B cell (primary cell): ENCODE measurements at regions not wholly inside any gene's neighbourhood (a gene's known extent, or its start where the extent isn't known, plus 50 kb on each side); places are given as distances from the start of the nearest gene placed in this dataset.

Experiments
- ATAC-seq: fragments of 200-7000 bp; cut with Tn5 transposase; one replicate; pipeline ENCODE4 v1.10.0; 2021; ENCODE audit warnings: low read depth, mild to moderate bottlenecking, moderate number of reproducible peaks, moderate library complexity
- CTCF ChIA-PET: fragments of 350-600 bp; sonication (Branson Sonifier 250); formaldehyde crosslinking; loops from one replicate; lab custom pipeline; 2021; ENCODE audit warnings: antibody characterized with exemption, inconsistent platforms; lab: Charles Lee
- POLR2A ChIA-PET: fragments of 350-600 bp; sonication (Branson Sonifier 250); formaldehyde crosslinking; loops from one replicate; lab custom pipeline; 2021; ENCODE audit warnings: antibody characterized with exemption; lab: Charles Lee
- DNase-seq: peaks from one replicate; pipeline ENCODE4 v3.0.0; 2013
- H2AFZ ChIP-seq: 2 replicates; pipeline ENCODE4 v1.6.1; 2012; ENCODE audit warnings: mild to moderate bottlenecking, low read depth, low read length; ENCODE audit not compliant: insufficient read depth, poor library complexity, severe bottlenecking
- H3K27ac ChIP-seq, 2 donors: 1 replicate in 1 of 2; 2 replicates in 1 of 2; pipeline ENCODE4 v1.5.1; 2012 to 2013; ENCODE audit warnings: low read length in 2 of 2, mild to moderate bottlenecking in 2 of 2, moderate library complexity in 1 of 2
- H3K27me3 ChIP-seq, 4 experiments: fragments of 200-600 bp in 1 of 4; sonication (generic) in 1 of 4; replicated peaks in 1 of 4; 1 replicate in 2 of 4; 2 replicates in 2 of 4; pipeline versions ENCODE4 v1.6.1 to v1.7.0; 2013 to 2016; ENCODE audit warnings: low read length in 3 of 4, mild to moderate bottlenecking in 2 of 4, mixed read lengths in 1 of 4, moderate library complexity in 1 of 4; ENCODE audit not compliant: insufficient read depth in 4 of 4, control insufficient read depth in 3 of 4; ENCODE audit errors: control extremely low read depth in 1 of 4
- H3K36me3 ChIP-seq, 2 experiments: replicated peaks in 1 of 2; 1 replicate in 1 of 2; 2 replicates in 1 of 2; pipeline versions ENCODE4 v1.6.1 to v1.7.1; 2013; ENCODE audit warnings: low read length in 1 of 2; ENCODE audit not compliant: insufficient read depth in 2 of 2, control insufficient read depth in 1 of 2; ENCODE audit errors: control extremely low read depth in 1 of 2, extremely low read depth in 1 of 2
- H3K4me1 ChIP-seq, 2 donors: fragments of 200-600 bp in 1 of 2; sonication (generic) in 1 of 2; 1 replicate in 1 of 2; 2 replicates in 1 of 2; pipeline versions ENCODE4 v1.5.1 to v1.6.1; 2013 to 2017; ENCODE audit warnings: low read length in 2 of 2; ENCODE audit not compliant: control insufficient read depth in 2 of 2, insufficient read depth in 2 of 2
- H3K4me2 ChIP-seq: replicated peaks from 2 replicates; pipeline ENCODE3; 2012; ENCODE audit warnings: mild to moderate bottlenecking, low read depth, low read length; ENCODE audit not compliant: poor library complexity, severe bottlenecking
- H3K4me3 ChIP-seq, 5 experiments: fragments of 200-600 bp in 1 of 5; sonication (generic) in 1 of 5; 1 replicate in 3 of 5; 2 replicates in 2 of 5; pipeline versions ENCODE4 v1.5.1 to v1.7.0; 2011 to 2016; ENCODE audit warnings: low read length in 4 of 5, mild to moderate bottlenecking in 4 of 5, low read depth in 2 of 5, control low read depth in 1 of 5, moderate library complexity in 1 of 5; ENCODE audit not compliant: insufficient read depth in 1 of 5; ENCODE audit errors: control extremely low read depth in 1 of 5, extremely low read depth in 1 of 5
- H3K79me2 ChIP-seq: fragments of 200-600 bp; sonication (generic); one replicate; pipeline ENCODE4 v1.6.0; 2016; ENCODE audit warnings: low read length; ENCODE audit not compliant: control insufficient read depth, insufficient read depth
- H3K9ac ChIP-seq: fragments of 200-600 bp; sonication (generic); 2 replicates; pipeline ENCODE4 v1.6.1; 2017; ENCODE audit warnings: mild to moderate bottlenecking, low read length, moderate library complexity
- H3K9me3 ChIP-seq, 3 donors: one replicate each; pipeline versions ENCODE4 v1.6.1 to v1.7.1; 2013; ENCODE audit warnings: low read length in 2 of 3; ENCODE audit not compliant: control insufficient read depth in 2 of 3, insufficient read depth in 1 of 3; ENCODE audit errors: control extremely low read depth in 1 of 3
- H4K20me1 ChIP-seq: 2 replicates; pipeline ENCODE4 v1.6.0; 2012; ENCODE audit warnings: mild to moderate bottlenecking, low read length; ENCODE audit not compliant: insufficient read depth, control insufficient read depth, poor library complexity, severe bottlenecking
- H3K27ac Mint-ChIP-seq: one replicate; pipeline ENCODE4 v1.8.0; 2021; ENCODE audit warnings: mixed read lengths
- H3K27me3 Mint-ChIP-seq: one replicate; pipeline ENCODE4 v1.8.0; 2021; ENCODE audit warnings: mixed read lengths
- H3K4me1 Mint-ChIP-seq: one replicate; pipeline ENCODE4 v1.8.0; 2021; ENCODE audit warnings: mixed read lengths
- H3K4me3 Mint-ChIP-seq: one replicate; pipeline ENCODE4 v1.8.0; 2021; ENCODE audit warnings: mixed read lengths
- H3K9me3 Mint-ChIP-seq: one replicate; pipeline ENCODE4 v1.8.0; 2022; ENCODE audit warnings: mixed read lengths; ENCODE audit not compliant: insufficient read depth
- EZH2 ChIP-seq: IDR thresholded peaks from 2 replicates; pipeline ENCODE4 v1.6.1; 2012; ENCODE audit warnings: borderline replicate concordance, low read depth, mild to moderate bottlenecking, moderate library complexity, low read length; ENCODE audit not compliant: insufficient read depth, poor library complexity, severe bottlenecking
- WGBS: methylation state at CpG from one replicate; pipeline ENCODE4 v1.1.5; 2013; ENCODE audit warnings: missing lambda C conversion rate; ENCODE audit not compliant: insufficient coverage; 5-methylcytosine and 5-hydroxymethylcytosine counted together
- intact Hi-C: fragments of 100-400 bp; cut with micrococcal nuclease; formaldehyde crosslinking; loops from one replicate; pipeline ENCODE4 v1.10.0; 2022
- TF ChIP-seq, protein P1 (sequence below): fragments of 200-600 bp; IDR thresholded peaks from one replicate; pipeline ENCODE4 v1.8.0; 2022; ENCODE audit warnings: antibody characterized with exemption, mild to moderate bottlenecking

GRCh38 chr3:28122227-28122626 lies 119.2 kb upstream of the CMC1 start:
- no peak overlapping the region for H2AFZ ChIP-seq
- no peak overlapping the region for H3K27ac ChIP-seq
- no peaks in the 10 kb centered on the region for H3K9me3 ChIP-seq
- peaks cover 15 to 21% of the 10 kb centered on the region in 2 donors for H3K4me1 ChIP-seq
- Mint-ChIP-seq H3K4me1 (peaks cover 18% of the 10 kb centered on the region), H3K4me3 (no peak overlapping the region), H3K9me3 (no peaks in the 10 kb centered on the region), H3K27me3 (no peaks in the 10 kb centered on the region), H3K27ac (no peak overlapping the region)
- H3K27me3 ChIP-seq = no peaks in the 10 kb centered on the region
- H3K4me2 ChIP-seq = no peak overlapping the region
- DNase-seq (no peak), ATAC-seq (no peak)
- H3K79me2 ChIP-seq = no peaks in the 10 kb centered on the region
- intact Hi-C loops = no loop called here
- TF ChIP-seq EZH2 = no peak
- TF ChIP-seq, protein P1, sequence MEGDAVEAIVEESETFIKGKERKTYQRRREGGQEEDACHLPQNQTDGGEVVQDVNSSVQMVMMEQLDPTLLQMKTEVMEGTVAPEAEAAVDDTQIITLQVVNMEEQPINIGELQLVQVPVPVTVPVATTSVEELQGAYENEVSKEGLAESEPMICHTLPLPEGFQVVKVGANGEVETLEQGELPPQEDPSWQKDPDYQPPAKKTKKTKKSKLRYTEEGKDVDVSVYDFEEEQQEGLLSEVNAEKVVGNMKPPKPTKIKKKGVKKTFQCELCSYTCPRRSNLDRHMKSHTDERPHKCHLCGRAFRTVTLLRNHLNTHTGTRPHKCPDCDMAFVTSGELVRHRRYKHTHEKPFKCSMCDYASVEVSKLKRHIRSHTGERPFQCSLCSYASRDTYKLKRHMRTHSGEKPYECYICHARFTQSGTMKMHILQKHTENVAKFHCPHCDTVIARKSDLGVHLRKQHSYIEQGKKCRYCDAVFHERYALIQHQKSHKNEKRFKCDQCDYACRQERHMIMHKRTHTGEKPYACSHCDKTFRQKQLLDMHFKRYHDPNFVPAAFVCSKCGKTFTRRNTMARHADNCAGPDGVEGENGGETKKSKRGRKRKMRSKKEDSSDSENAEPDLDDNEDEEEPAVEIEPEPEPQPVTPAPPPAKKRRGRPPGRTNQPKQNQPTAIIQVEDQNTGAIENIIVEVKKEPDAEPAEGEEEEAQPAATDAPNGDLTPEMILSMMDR = no peak
- POLR2A ChIA-PET = no interaction called here
- H4K20me1 ChIP-seq = no peaks in the 10 kb centered on the region
- no peak overlapping the region for H3K4me3 ChIP-seq
- 100% methylated on average over 2 of the region's 4 CpGs for WGBS
- no peaks in the 10 kb centered on the region for H3K36me3 ChIP-seq
- no peak overlapping the region for H3K9ac ChIP-seq
- CTCF ChIA-PET = no interaction called here

DNA sequence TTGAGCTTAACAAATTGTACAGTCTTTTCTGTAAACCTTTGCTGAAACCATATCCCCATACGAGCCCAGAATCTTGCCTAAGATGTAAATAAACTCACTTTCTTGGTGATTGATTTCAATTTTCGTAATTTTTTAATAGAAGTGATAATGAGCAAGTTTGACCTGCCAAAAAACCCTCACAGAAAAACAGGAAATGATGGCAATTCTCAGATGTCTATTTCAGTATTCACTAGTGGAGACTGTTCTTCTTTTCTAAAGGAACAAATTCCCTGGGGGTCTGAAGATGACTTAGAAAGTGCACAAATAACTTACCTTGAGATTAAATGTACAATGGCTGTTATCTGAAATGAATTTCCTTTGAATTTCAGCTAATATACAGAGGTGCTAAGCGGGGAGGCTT lies 116.5 kb upstream of the CMC1 start:
- Mint-ChIP-seq H3K4me3 (peak overlapping the region; percentile 61), H3K9me3 (no peaks in the 10 kb centered on the region), H3K27ac (no peak overlapping the region), H3K27me3 (no peaks in the 10 kb centered on the region), H3K4me1 (peaks cover 18% of the 10 kb centered on the region)
- Histone ChIP-seq H3K27ac (peak overlapping the region; percentile 49 to 58), H3K4me2 (peak overlapping the region; percentile 49), H3K27me3 (no peaks in the 10 kb centered on the region), H3K9ac (peak overlapping the region; percentile 14), H3K4me1 (peaks cover 15 to 23% of the 10 kb centered on the region in 2 donors), H3K4me3 (peak overlapping the region in 1 of 5 experiments; percentile 12), H3K9me3 (no peaks in the 10 kb centered on the region), H3K79me2 (no peaks in the 10 kb centered on the region), H4K20me1 (no peaks in the 10 kb centered on the region), H2AFZ (peak overlapping the region; percentile 32), H3K36me3 (no peaks in the 10 kb centered on the region)
- no CpG with 5 or more reads among the region's 3 CpGs for WGBS
- ATAC-seq = peak; percentile 41
- ChIA-PET POLR2A (no interaction called here), CTCF (no interaction called here)
- intact Hi-C loops = no loop called here
- DNase-seq = peak; percentile 18
- TF ChIP-seq, protein P1 = no peak
- no peak for TF ChIP-seq EZH2
